ENCODE measurements at regions not wholly inside any gene's neighbourhood (a gene's known extent, or its start where the extent isn't known, plus 50 kb on each side); places are given as distances from the start of the nearest gene placed in this dataset.
"Not testable (repeated sequence)": the region's sequence is repeated elsewhere in the genome, so short reads cannot be mapped to it uniquely, and the experiment has no call there.

DNA sequence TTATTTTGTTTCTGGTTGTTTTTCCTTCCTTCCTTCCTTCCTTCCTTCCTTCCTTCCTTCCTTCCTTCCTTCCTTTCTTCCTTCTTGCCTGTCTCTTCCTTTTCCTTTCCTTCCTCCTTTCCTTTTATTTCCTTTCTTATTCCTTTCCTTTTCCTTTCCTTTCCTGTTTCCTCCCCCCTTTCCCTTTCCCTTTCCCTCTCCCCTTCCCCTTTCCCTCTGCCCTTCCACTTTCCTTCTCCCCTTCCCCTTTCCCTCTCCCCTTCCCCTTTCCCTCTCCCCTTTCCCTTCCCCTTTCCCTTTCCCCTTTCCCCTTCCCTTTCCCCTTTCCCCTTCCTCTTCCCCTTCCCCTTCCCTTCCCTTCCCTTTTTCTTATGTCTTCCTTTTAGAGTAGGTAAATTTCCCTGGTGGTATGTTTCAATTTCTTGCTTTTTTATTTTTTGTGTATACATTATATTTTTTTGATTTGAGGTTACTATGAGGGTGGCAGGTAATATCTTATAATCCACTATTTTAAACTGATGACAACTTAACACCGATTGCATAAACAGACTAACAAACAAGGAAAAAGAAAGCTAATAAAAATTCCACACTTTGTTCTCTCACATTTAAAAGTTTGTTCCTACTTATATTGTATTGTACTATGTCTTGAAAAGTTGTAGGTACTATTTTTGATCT lies 311.0 kb upstream of the FSHR start:
- DNase-seq: no peak

DNA sequence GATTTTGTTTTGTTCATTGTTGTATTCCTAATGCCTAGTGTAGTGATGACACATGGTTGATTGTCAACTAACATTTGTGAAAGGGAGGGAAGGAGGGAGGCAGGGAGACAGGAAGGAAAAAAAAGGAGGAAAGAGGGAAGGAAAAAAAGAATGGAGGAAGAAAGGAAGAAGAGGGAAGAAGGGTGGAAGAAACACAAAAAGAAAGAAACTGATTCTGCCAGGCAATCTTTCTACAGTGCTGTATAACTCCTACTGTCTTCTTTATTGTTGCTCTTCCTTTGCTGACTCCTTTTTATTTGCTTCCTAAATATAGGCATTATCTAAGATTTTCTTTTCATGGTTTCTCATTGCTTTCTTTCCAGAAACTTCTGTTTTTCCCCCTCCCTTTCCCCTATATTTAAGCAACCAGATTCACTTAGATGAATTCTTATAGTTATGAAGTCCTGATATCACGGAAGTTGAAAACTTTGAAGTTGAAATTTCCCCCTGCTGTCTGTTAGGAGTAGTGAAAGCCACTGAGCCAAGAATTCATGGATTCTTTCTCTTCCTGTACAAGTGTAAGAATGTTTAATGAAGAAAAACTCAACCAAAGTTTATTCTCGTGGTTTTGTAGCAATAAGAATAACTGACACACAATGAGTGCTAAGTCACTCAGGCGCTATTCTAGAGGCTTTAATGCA lies 305.1 kb upstream of the FSHR start:
- no peak for DNase-seq

- peak in 1 of 2 experiments; percentile 20 for DNase-seq
Observed at GRCh38 chr2:49444005-49444404, 289.7 kb upstream of the FSHR start.

GRCh38 chr2:49426996-49427395 lies 272.7 kb upstream of the FSHR start:
- no peak for DNase-seq

DNA sequence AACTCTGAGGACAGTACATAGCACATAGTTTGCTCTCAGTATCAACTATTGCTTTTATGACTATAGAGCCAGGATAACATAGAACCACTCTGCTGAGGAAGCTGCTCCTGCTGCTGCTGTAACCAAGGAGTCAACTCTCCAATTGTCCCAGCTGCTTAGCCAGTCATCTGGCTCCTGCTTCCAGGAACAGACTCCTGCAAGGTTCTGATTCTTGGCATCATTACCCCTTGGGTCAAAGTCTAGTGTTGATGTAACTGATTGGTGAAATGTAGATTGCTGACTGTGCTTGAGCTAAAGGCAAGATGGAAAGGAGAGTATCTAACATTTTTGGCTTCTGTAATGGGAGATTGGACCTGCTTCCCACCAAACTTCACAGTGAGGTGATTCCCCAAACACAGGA lies 261.9 kb upstream of the FSHR start:
- DNase-seq: no peak

- DNase-seq: no peak
Observed at GRCh38 chr2:49404108-49404507, 249.8 kb upstream of the FSHR start.

- DNase-seq: no peak
Observed at GRCh38 chr2:49403637-49404036, 249.3 kb upstream of the FSHR start.

DNA sequence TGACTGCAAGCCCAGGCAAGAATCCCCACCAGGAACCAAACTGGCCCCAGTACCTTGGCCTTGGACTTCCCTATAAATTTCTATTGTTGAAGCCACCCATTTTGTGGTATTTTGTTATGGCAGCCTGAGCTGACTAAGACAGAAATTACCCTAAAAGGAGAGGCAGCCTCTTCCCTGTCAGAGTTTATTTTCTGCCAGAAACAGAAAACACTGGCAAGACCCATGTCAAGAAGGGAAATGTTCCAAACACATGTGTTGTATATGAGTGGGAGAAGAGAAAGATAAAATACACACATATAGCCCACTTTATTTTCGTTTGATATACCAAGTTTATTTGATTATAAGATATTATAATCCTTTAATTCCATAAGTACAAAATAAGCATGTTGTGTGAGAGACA lies 225.1 kb upstream of the FSHR start:
- no peak for DNase-seq

GRCh38 chr2:49371128-49371701 lies 216.9 kb upstream of the FSHR start:
- DNase-seq: no peak

- DNase-seq: no peak
Observed at GRCh38 chr2:49369650-49370049, 215.3 kb upstream of the FSHR start.

DNA sequence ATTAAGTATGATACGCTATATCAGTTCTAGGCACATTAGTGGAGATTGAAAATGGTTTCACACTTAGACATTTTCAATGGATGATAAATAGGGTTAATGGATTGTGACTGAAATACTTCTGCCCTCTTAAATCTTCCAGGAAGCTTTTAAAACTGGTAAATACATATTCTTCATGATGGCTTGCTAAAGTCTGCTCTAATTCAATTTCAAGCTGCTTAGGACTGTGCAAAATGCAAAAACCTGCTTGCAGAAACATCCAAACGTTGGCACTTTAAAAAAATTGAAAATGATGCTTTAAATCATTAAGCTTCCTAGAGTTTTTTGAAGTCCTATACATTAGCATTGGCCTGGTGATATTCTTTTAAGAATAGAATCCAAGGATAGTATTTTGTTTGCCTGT lies 214.8 kb upstream of the FSHR start:
- no peak for DNase-seq

DNA sequence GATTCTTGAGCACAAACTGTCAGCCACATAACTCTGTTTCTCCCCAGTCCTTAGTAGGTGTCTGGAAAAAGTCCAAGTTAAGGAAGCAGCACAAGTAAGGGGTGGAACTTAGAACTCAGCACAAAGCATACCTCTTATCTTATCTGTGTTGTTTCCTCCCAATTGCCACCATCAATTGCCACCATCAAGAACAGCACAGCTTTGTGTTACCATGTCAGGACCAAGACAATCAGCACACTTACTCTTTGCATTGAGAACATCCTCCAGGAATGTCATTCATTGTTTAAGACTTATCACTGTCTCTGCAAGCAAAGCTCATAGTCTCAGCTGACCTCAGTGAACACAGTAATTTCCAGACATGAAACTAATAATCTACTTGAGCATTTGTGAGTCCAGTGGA lies 212.7 kb upstream of the FSHR start:
- no peak for DNase-seq

DNA sequence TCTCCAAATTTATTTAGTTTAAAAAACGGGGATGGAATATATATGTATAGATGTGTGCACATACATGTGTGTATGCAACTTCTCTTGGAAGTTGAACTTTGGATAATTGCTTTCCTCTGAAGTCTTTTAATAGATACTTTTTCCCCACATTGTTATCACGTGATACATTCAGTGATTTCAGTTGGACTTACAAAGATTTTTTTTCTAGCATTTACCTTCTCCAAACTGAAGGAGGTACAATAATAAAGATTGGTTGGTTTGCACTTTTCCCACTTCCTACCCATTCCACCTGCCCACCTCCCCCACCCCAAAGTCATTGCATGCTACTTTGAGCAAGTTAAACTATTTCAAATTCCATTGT lies 206.1 kb upstream of the FSHR start:
- DNase-seq: no peak

GRCh38 chr2:49359721-49360406 lies 205.5 kb upstream of the FSHR start:
- peak; percentile 34 to 77 for DNase-seq

DNA sequence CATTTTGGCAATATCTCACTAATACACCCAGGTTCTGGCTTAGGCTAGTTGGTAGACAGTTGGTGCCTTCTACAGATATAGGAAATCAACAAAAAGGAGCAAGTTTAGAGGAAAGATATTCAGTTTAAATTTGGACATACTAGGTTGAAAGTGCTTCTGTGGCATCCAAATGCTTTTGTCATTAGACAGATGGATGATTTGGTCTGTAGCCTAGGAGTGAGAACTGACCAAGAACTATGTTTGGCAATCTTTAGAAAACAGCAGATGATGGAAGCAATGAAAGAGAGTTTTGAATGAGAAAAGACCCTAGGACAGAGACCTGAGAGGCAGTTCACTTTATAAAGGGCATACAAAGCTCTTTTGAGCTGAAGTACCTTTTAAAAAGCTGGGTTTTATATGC lies 201.3 kb upstream of the FSHR start:
- DNase-seq: no peak

GRCh38 chr2:49351560-49351959 lies 197.2 kb upstream of the FSHR start:
- peak; percentile 16 to 21 for DNase-seq

- DNase-seq: no peak
Observed at GRCh38 chr2:49343638-49344037, 189.3 kb upstream of the FSHR start.

DNA sequence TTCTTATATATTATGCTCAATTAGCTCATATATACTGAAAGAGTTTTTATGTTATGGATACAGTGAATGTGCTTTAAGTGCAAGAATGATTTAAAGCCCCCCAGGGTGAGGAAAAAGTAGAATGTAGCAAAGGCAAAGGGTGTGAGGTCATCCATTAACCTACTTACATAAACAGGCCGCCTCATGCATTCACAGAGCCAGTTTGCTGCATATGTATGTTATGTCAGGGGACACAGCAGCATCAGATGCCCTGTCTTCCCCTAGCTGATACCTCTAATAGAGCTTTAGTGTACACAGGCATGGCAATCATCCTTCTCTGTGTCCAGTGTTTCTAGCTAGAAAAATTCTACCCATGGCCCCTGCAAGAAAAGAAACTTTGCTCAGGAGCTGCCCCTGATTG lies 187.8 kb upstream of the FSHR start:
- no peak for DNase-seq

GRCh38 chr2:49335546-49335945 lies 181.2 kb upstream of the FSHR start:
- DNase-seq: no peak

GRCh38 chr2:49332415-49332814 lies 178.1 kb upstream of the FSHR start:
- DNase-seq: no peak

GRCh38 chr2:49318531-49318930 lies 164.2 kb upstream of the FSHR start:
- DNase-seq: peak in 1 of 2 experiments; percentile 19

DNA sequence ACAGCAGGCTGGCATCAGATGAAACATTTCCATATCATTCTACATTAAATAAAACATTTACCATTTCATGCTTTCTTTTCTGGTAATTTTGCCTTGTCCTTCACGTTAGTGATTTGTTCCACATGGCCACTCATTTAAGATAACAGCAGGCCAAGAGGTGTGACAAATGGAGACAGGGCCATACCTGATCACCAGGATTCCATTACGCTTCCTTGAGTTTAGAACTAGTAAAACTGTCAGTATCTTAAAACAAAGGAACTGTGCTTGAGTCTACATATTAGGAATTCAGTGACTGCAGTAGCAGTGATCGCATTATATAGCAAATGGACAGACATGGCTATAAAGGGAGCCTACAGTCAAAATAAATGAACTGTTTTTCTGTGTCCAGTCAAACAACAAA lies 155.1 kb upstream of the FSHR start:
- no peak for DNase-seq

DNA sequence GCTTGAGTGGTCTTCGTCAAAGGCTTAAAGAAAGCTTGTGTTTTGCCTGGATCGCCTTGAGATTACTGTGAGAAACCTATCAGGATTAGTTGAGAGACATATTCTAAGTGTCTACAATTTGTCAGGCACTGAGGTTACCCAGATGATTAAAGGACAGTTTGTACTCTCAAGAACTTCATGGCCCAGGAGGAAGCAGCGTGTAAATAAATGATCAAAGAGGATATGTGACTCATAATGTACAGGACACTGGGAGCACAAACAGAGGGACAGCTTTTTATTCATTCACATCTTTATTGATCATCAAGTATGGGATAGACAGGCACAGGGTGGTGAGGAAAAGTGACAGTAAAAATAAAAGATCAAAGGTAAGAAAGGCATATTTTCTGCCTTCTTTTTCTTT lies 152.6 kb upstream of the FSHR start:
- DNase-seq: no peak

DNA sequence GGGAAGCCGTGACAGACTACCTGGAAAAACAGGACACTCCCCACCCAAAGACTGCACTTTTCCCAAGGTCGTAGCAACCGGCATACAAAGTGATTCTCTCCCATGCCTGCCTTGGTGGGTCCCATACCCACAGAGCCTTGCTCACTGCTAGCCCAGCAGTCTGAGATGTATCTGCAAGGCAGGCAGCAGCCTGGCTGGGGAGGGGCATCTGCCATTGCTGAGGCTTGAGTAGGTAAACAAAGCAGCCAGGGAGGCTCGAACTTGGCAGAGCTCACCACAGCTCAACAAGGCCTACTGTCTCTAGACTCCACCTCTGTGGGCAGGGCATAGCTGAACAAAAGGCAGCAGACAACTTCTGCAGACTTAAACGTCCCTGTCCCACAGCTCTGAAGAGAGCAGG lies 144.4 kb upstream of the FSHR start:
- DNase-seq: not testable (repeated sequence)
